Suprapubic skin (tissue), 3 donors: ENCODE measurements at regions not wholly inside any gene's neighbourhood (a gene's known extent, or its start where the extent isn't known, plus 50 kb on each side); places are given as distances from the start of the nearest gene placed in this dataset.

Source experiments
- POLR2A ChIP-seq, 2 donors: fragments of 450-650 bp; IDR thresholded peaks; one replicate each; pipeline ENCODE4 v1.6.1; 2017; ENCODE audit warnings: antibody characterized with exemption in 2 of 2, mild to moderate bottlenecking in 2 of 2, moderate library complexity in 2 of 2
- TF ChIP-seq, protein P1 (sequence below), 2 donors: fragments of 200-600 bp in 1 of 2; fragments of 450-650 bp in 1 of 2; sonication (generic) in 1 of 2; IDR thresholded peaks; one replicate each; pipeline ENCODE4 v1.5.1; 2016 to 2019; ENCODE audit warnings: antibody characterized with exemption in 2 of 2, mild to moderate bottlenecking in 1 of 2, moderate library complexity in 1 of 2

GRCh38 chr1:87201768-87202167 lies 126.9 kb upstream of the LMO4 start:
- no peak for TF ChIP-seq POLR2A (IDR thresholded peaks at IDR 0.05)
- TF ChIP-seq, protein P1, sequence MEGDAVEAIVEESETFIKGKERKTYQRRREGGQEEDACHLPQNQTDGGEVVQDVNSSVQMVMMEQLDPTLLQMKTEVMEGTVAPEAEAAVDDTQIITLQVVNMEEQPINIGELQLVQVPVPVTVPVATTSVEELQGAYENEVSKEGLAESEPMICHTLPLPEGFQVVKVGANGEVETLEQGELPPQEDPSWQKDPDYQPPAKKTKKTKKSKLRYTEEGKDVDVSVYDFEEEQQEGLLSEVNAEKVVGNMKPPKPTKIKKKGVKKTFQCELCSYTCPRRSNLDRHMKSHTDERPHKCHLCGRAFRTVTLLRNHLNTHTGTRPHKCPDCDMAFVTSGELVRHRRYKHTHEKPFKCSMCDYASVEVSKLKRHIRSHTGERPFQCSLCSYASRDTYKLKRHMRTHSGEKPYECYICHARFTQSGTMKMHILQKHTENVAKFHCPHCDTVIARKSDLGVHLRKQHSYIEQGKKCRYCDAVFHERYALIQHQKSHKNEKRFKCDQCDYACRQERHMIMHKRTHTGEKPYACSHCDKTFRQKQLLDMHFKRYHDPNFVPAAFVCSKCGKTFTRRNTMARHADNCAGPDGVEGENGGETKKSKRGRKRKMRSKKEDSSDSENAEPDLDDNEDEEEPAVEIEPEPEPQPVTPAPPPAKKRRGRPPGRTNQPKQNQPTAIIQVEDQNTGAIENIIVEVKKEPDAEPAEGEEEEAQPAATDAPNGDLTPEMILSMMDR (IDR thresholded peaks at IDR 0.05): no peak
